MM.1S (cell line): ENCODE measurements at regions not wholly inside any gene's neighbourhood (a gene's known extent, or its start where the extent isn't known, plus 50 kb on each side); places are given as distances from the start of the nearest gene placed in this dataset.

Source experiments
- DNase-seq: peaks from one replicate; pipeline ENCODE4 v3.0.0-alpha.2; 2015
- H2AFZ ChIP-seq: fragments of 300-600 bp; sonication (generic); 2 replicates; pipeline ENCODE4 v1.6.0; 2016; ENCODE audit warnings: antibody characterized with exemption, low read length
- H3F3A ChIP-seq: fragments of 300-600 bp; sonication (generic); 2 replicates; pipeline ENCODE4 v1.6.1; 2016; ENCODE audit warnings: mild to moderate bottlenecking, antibody characterized with exemption, low read length, moderate library complexity, mixed read lengths; ENCODE audit not compliant: insufficient read depth
- H3K27ac ChIP-seq: fragments of 300-600 bp; sonication (generic); 2 replicates; pipeline ENCODE4 v1.5.1; 2016; ENCODE audit warnings: mild to moderate bottlenecking, low read length
- H3K27me3 ChIP-seq: fragments of 300-600 bp; sonication (generic); replicated peaks from 2 replicates; pipeline ENCODE4 v1.6.0; 2016; ENCODE audit warnings: low read length; ENCODE audit not compliant: insufficient read depth
- H3K36me3 ChIP-seq: fragments of 300-600 bp; sonication (generic); replicated peaks from 2 replicates; pipeline ENCODE4 v1.6.1; 2016; ENCODE audit warnings: mild to moderate bottlenecking, low read length, mixed read lengths; ENCODE audit not compliant: insufficient read depth
- H3K4me1 ChIP-seq: fragments of 300-600 bp; sonication (generic); 2 replicates; pipeline ENCODE4 v1.6.1; 2016; ENCODE audit warnings: low read length, mixed read lengths
- H3K4me2 ChIP-seq: fragments of 300-600 bp; sonication (generic); 2 replicates; pipeline ENCODE4 v1.6.0; 2016; ENCODE audit warnings: low read depth, low read length
- H3K4me3 ChIP-seq: fragments of 300-600 bp; sonication (generic); 2 replicates; pipeline ENCODE4 v1.5.1; 2016; ENCODE audit warnings: low read length, mixed read lengths
- H3K79me2 ChIP-seq: fragments of 300-600 bp; sonication (generic); 2 replicates; pipeline ENCODE4 v1.6.1; 2016; ENCODE audit warnings: mixed run types, low read length, mixed read lengths
- H3K9ac ChIP-seq: fragments of 300-600 bp; sonication (generic); 2 replicates; pipeline ENCODE4 v1.6.1; 2016; ENCODE audit warnings: low read length, mixed read lengths
- H3K9me2 ChIP-seq: fragments of 300-600 bp; sonication (generic); replicated peaks from 2 replicates; pipeline ENCODE4 v1.6.1; 2016; ENCODE audit warnings: mild to moderate bottlenecking, low read length, mixed read lengths; ENCODE audit not compliant: insufficient read depth
- H3K9me3 ChIP-seq: fragments of 300-600 bp; sonication (generic); replicated peaks from 2 replicates; pipeline ENCODE4 v1.6.1; 2016; ENCODE audit warnings: mild to moderate bottlenecking, low read length, mixed read lengths; ENCODE audit not compliant: insufficient read depth
- H4K20me1 ChIP-seq: fragments of 300-600 bp; sonication (generic); 2 replicates; pipeline ENCODE4 v1.6.1; 2016; ENCODE audit warnings: mild to moderate bottlenecking, low read length, moderate library complexity, mixed read lengths; ENCODE audit not compliant: insufficient read depth
- CTCF ChIP-seq: fragments of 300-600 bp; sonication (generic); IDR thresholded peaks from 2 replicates; pipeline ENCODE4 v1.5.1; 2016; ENCODE audit warnings: antibody characterized with exemption, low read length, mixed read lengths
- EZH2 ChIP-seq: fragments of 300-600 bp; sonication (generic); optimal IDR thresholded peaks from 2 replicates; pipeline ENCODE3; 2017; ENCODE audit warnings: low read depth, mild to moderate bottlenecking, antibody characterized with exemption, low read length, mixed read lengths
- EZH2phosphoT487 ChIP-seq: fragments of 300-600 bp; sonication (generic); IDR thresholded peaks from 2 replicates; pipeline ENCODE4 v1.6.1; 2018; ENCODE audit warnings: antibody characterized with exemption, low read length

GRCh38 chr2:213221957-213222356, 62.3 kb upstream of the SPAG16 start:
- H3K9me3 ChIP-seq, result no peaks in the 10 kb centered on the region
- H2AFZ ChIP-seq, result no peak overlapping the region
- no peaks in the 10 kb centered on the region for H4K20me1 ChIP-seq
- H3K4me2 ChIP-seq, result no peak overlapping the region
- no peaks in the 10 kb centered on the region for H3K79me2 ChIP-seq
- H3F3A ChIP-seq, result no peaks in the 10 kb centered on the region
- TF ChIP-seq CTCF, result no peak
- no peak for TF ChIP-seq EZH2
- TF ChIP-seq EZH2phosphoT487, result no peak
- no peak overlapping the region for H3K9ac ChIP-seq
- no peaks in the 10 kb centered on the region for H3K4me1 ChIP-seq
- no peak for DNase-seq
- H3K36me3 ChIP-seq, result no peaks in the 10 kb centered on the region
- no peak overlapping the region for H3K4me3 ChIP-seq
- no peaks in the 10 kb centered on the region for H3K9me2 ChIP-seq
- H3K27ac ChIP-seq, result no peak overlapping the region
- no peaks in the 10 kb centered on the region for H3K27me3 ChIP-seq

GRCh38 chr2:213224366-213224765, 59.9 kb upstream of the SPAG16 start:
- H3K79me2 ChIP-seq, result no peaks in the 10 kb centered on the region
- no peak overlapping the region for H3K4me3 ChIP-seq
- no peak overlapping the region for H3K27ac ChIP-seq
- H3F3A ChIP-seq, result no peaks in the 10 kb centered on the region
- no peak overlapping the region for H3K9ac ChIP-seq
- no peak overlapping the region for H3K4me2 ChIP-seq
- no peak for TF ChIP-seq EZH2
- TF ChIP-seq CTCF, result no peak
- no peak for TF ChIP-seq EZH2phosphoT487
- no peaks in the 10 kb centered on the region for H3K36me3 ChIP-seq
- no peak for DNase-seq
- no peaks in the 10 kb centered on the region for H3K9me2 ChIP-seq
- no peaks in the 10 kb centered on the region for H4K20me1 ChIP-seq
- H3K4me1 ChIP-seq, result no peaks in the 10 kb centered on the region
- no peaks in the 10 kb centered on the region for H3K9me3 ChIP-seq
- 0 out of 2 replicates have a peak overlapping the region, but pooled peaks have one; percentile 9 for H2AFZ ChIP-seq
- no peaks in the 10 kb centered on the region for H3K27me3 ChIP-seq

GRCh38 chr2:213225866-213226265, 58.4 kb upstream of the SPAG16 start:
- TF ChIP-seq CTCF (no peak), EZH2phosphoT487 (no peak), EZH2 (no peak)
- no peaks in the 10 kb centered on the region for H3K79me2 ChIP-seq
- H3F3A ChIP-seq, result no peaks in the 10 kb centered on the region
- H3K4me1 ChIP-seq, result no peaks in the 10 kb centered on the region
- H3K9me3 ChIP-seq, result no peaks in the 10 kb centered on the region
- no peak overlapping the region for H3K9ac ChIP-seq
- H3K4me3 ChIP-seq, result no peak overlapping the region
- no peaks in the 10 kb centered on the region for H3K27me3 ChIP-seq
- no peaks in the 10 kb centered on the region for H3K9me2 ChIP-seq
- no peak overlapping the region for H2AFZ ChIP-seq
- DNase-seq, result no peak
- no peak overlapping the region for H3K27ac ChIP-seq
- H4K20me1 ChIP-seq, result no peaks in the 10 kb centered on the region
- H3K36me3 ChIP-seq, result no peaks in the 10 kb centered on the region
- no peak overlapping the region for H3K4me2 ChIP-seq

GRCh38 chr2:213227458-213227857, 56.8 kb upstream of the SPAG16 start:
- no peaks in the 10 kb centered on the region for H3K27me3 ChIP-seq
- H3K27ac ChIP-seq, result no peak overlapping the region
- no peaks in the 10 kb centered on the region for H3K9me2 ChIP-seq
- no peaks in the 10 kb centered on the region for H3K4me1 ChIP-seq
- H3K4me3 ChIP-seq, result no peak overlapping the region
- H3K36me3 ChIP-seq, result no peaks in the 10 kb centered on the region
- no peak overlapping the region for H2AFZ ChIP-seq
- no peak overlapping the region for H3K9ac ChIP-seq
- no peaks in the 10 kb centered on the region for H4K20me1 ChIP-seq
- no peaks in the 10 kb centered on the region for H3K9me3 ChIP-seq
- H3K4me2 ChIP-seq, result no peak overlapping the region
- H3F3A ChIP-seq, result no peaks in the 10 kb centered on the region
- TF ChIP-seq EZH2 (no peak), EZH2phosphoT487 (no peak), CTCF (no peak)
- no peaks in the 10 kb centered on the region for H3K79me2 ChIP-seq
- DNase-seq, result peak; percentile 43
